Left renal cortex interstitium (tissue), 4 donors: ENCODE measurements at regions not wholly inside any gene's neighbourhood (a gene's known extent, or its start where the extent isn't known, plus 50 kb on each side); places are given as distances from the start of the nearest gene placed in this dataset.
"Not testable (repeated sequence)": the region's sequence is repeated elsewhere in the genome, so short reads cannot be mapped to it uniquely, and the experiment has no call there.

Source experiments
- DNase-seq, 4 donors: peaks; one replicate each; pipeline ENCODE4 v3.0.0-alpha.2; 2013; ENCODE audit warnings: low read depth in 4 of 4, low spot score in 2 of 4, missing footprints in 1 of 4

GRCh38 chr7:84880326-84880997, 306.4 kb downstream of the SEMA3D start:
- DNase-seq = not testable (repeated sequence)

GRCh38 chr7:84879570-84880325, 307.1 kb downstream of the SEMA3D start:
- no peak for DNase-seq

GRCh38 chr7:84877943-84878570, 308.8 kb downstream of the SEMA3D start:
- DNase-seq = no peak

GRCh38 chr7:84876061-84876821, 310.6 kb downstream of the SEMA3D start:
- no peak for DNase-seq

- DNase-seq = no peak
Measured at GRCh38 chr7:84865560-84865959, 321.3 kb downstream of the SEMA3D start.

GRCh38 chr7:84857336-84857735, 329.5 kb downstream of the SEMA3D start:
- no peak for DNase-seq

GRCh38 chr7:84855758-84856157, 331.1 kb downstream of the SEMA3D start:
- no peak for DNase-seq

GRCh38 chr7:84848974-84849372, 337.9 kb downstream of the SEMA3D start:
- not testable (repeated sequence) for DNase-seq

- no peak for DNase-seq
Measured at GRCh38 chr7:84848219-84848973, 338.5 kb downstream of the SEMA3D start.

- DNase-seq = no peak
Measured at GRCh38 chr7:84847790-84848189, 339.1 kb downstream of the SEMA3D start.

GRCh38 chr7:84847038-84847437, 339.8 kb downstream of the SEMA3D start:
- no peak for DNase-seq

GRCh38 chr7:84845971-84846370, 340.9 kb downstream of the SEMA3D start:
- no peak for DNase-seq

- DNase-seq = no peak
Measured at GRCh38 chr7:84844771-84845170, 342.1 kb downstream of the SEMA3D start.

- no peak for DNase-seq
Measured at GRCh38 chr7:84841809-84842208, 345.0 kb downstream of the SEMA3D start.

GRCh38 chr7:84838857-84839256, 348.0 kb downstream of the SEMA3D start:
- DNase-seq = no peak

GRCh38 chr7:84837405-84837804, 349.5 kb downstream of the SEMA3D start:
- no peak for DNase-seq

GRCh38 chr7:84829719-84830118, 357.1 kb downstream of the SEMA3D start:
- no peak for DNase-seq

- no peak for DNase-seq
Measured at GRCh38 chr7:84824057-84824651, 362.7 kb downstream of the SEMA3D start.

- no peak for DNase-seq
Measured at GRCh38 chr7:84823530-84823929, 363.3 kb downstream of the SEMA3D start.

- no peak for DNase-seq
Measured at GRCh38 chr7:84822941-84823510, 363.8 kb downstream of the SEMA3D start.
